Keratinocyte (primary cell): ENCODE measurements at regions not wholly inside any gene's neighbourhood (a gene's known extent, or its start where the extent isn't known, plus 50 kb on each side); places are given as distances from the start of the nearest gene placed in this dataset.

ENCODE experiments used
- CTCF ChIP-seq, 3 experiments: IDR thresholded peaks in 1 of 3; conservative IDR thresholded peaks in 1 of 3; optimal IDR thresholded peaks in 1 of 3; 2 replicates in 2 of 3; 3 replicates in 1 of 3; pipeline versions ENCODE3 to v1.5.1; 2011; ENCODE audit warnings: low read length in 3 of 3, mild to moderate bottlenecking in 3 of 3, moderate library complexity in 2 of 3, control low read depth in 1 of 3, inconsistent platforms in 1 of 3; ENCODE audit not compliant: insufficient read depth in 2 of 3; ENCODE audit errors: extremely low read depth in 1 of 3
- EZH2 ChIP-seq: IDR thresholded peaks from one replicate; pipeline ENCODE4 v1.6.1; 2012; ENCODE audit warnings: inconsistent platforms, mild to moderate bottlenecking, low read length, moderate library complexity

- TF ChIP-seq CTCF (optimal IDR thresholded peaks at IDR 0.05 in 1 of 3, IDR thresholded peaks at IDR 0.05 in 1 of 3, conservative IDR thresholded peaks at IDR 0.05 in 1 of 3; ENCODE audit: extremely low read depth in 1 of 3, insufficient read depth in 2 of 3, low read length in 3 of 3) (no peak), EZH2 (no peak)
Observed at GRCh38 chr9:119420231-119420630, 51.0 kb upstream of the BRINP1 start.
